Vagina (tissue), 2 donors: ENCODE measurements at regions not wholly inside any gene's neighbourhood (a gene's known extent, or its start where the extent isn't known, plus 50 kb on each side); places are given as distances from the start of the nearest gene placed in this dataset.

Experiments used
- DNase-seq, 2 donors: peaks; one replicate each; pipeline ENCODE4 v3.0.0-alpha.2; 2017; ENCODE audit errors: extremely low spot score in 2 of 2
- H3K27ac ChIP-seq: fragments of 200-600 bp; sonication (generic); one replicate; pipeline ENCODE4 v1.5.1; 2019
- H3K27me3 ChIP-seq: fragments of 200-600 bp; sonication (generic); one replicate; pipeline ENCODE4 v1.5.1; 2019
- H3K36me3 ChIP-seq, 2 donors: fragments of 200-600 bp; sonication (generic); one replicate each; pipeline ENCODE4 v1.5.1; 2017 to 2019
- H3K4me1 ChIP-seq: fragments of 200-600 bp; sonication (generic); one replicate; pipeline ENCODE4 v1.5.1; 2019
- H3K4me3 ChIP-seq, 2 donors: fragments of 200-600 bp; sonication (generic); 1 replicate in 1 of 2; 2 replicates in 1 of 2; pipeline ENCODE4 v1.5.1; 2016 to 2019
- H3K9me3 ChIP-seq: fragments of 200-600 bp; sonication (generic); one replicate; pipeline ENCODE4 v1.5.1; 2019
- POLR2A ChIP-seq, 2 donors: fragments of 450-650 bp; IDR thresholded peaks; one replicate each; pipeline ENCODE4 v1.6.1; 2017; ENCODE audit warnings: antibody characterized with exemption in 2 of 2, mild to moderate bottlenecking in 2 of 2, moderate library complexity in 2 of 2
- POLR2AphosphoS5 ChIP-seq, 2 donors: sonication (generic); formaldehyde crosslinking; IDR thresholded peaks; one replicate each; pipeline ENCODE4 v1.9.0; 2017; ENCODE audit warnings: antibody characterized with exemption in 2 of 2, mild to moderate bottlenecking in 2 of 2, low read depth in 1 of 2; ENCODE audit not compliant: insufficient read depth in 1 of 2
- intact Hi-C: fragments of 100-400 bp; cut with DNase I; formaldehyde crosslinking; loops from one replicate; pipeline ENCODE4 v1.15.1; 2023
- TF ChIP-seq, protein P1 (sequence below), 3 experiments: fragments of 450-650 bp in 2 of 3; fragments of 200-600 bp in 1 of 3; sonication (generic) in 1 of 3; IDR thresholded peaks; one replicate each; pipeline ENCODE4 v1.5.1; 2017 to 2019; ENCODE audit warnings: antibody characterized with exemption in 3 of 3, mild to moderate bottlenecking in 2 of 3, moderate library complexity in 2 of 3

DNA sequence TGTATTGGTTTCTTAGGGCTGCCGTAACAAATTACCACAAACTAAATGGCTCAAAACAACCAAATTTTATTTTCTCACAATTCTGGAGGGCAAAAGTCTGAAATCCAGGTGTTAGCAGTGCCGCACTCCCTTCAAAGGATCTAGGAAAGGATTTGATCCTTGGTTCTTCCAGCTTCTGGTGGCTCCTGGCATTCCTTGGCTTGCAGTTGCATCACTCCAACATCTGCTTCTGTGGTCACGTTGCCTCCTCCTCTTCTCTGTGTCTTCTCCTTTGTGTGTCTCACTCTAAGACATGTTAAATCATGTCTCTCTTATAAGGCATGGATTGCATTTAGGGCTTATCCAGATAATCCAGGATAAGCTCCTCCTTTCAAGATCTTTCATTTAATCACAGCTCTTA is 262.2 kb downstream of the MEX3B start:
- Histone ChIP-seq H3K36me3 (no peaks in the 10 kb centered on the region), H3K9me3 (no peaks in the 10 kb centered on the region), H3K27me3 (no peaks in the 10 kb centered on the region), H3K4me1 (no peaks in the 10 kb centered on the region), H3K27ac (no peak overlapping the region), H3K4me3 (no peak overlapping the region)
- TF ChIP-seq, protein P1, sequence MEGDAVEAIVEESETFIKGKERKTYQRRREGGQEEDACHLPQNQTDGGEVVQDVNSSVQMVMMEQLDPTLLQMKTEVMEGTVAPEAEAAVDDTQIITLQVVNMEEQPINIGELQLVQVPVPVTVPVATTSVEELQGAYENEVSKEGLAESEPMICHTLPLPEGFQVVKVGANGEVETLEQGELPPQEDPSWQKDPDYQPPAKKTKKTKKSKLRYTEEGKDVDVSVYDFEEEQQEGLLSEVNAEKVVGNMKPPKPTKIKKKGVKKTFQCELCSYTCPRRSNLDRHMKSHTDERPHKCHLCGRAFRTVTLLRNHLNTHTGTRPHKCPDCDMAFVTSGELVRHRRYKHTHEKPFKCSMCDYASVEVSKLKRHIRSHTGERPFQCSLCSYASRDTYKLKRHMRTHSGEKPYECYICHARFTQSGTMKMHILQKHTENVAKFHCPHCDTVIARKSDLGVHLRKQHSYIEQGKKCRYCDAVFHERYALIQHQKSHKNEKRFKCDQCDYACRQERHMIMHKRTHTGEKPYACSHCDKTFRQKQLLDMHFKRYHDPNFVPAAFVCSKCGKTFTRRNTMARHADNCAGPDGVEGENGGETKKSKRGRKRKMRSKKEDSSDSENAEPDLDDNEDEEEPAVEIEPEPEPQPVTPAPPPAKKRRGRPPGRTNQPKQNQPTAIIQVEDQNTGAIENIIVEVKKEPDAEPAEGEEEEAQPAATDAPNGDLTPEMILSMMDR (IDR thresholded peaks at IDR 0.05): no peak
- no peak for TF ChIP-seq POLR2AphosphoS5 (IDR thresholded peaks at IDR 0.05; ENCODE audit: insufficient read depth in 1 of 2, low read depth in 1 of 2)
- no peak for TF ChIP-seq POLR2A (IDR thresholded peaks at IDR 0.05)
- peak in 1 of 2 donors; percentile 11 for DNase-seq
- intact Hi-C loops: no loop called here

GRCh38 chr15:81783076-81783475 is 262.7 kb downstream of the MEX3B start:
- no peaks in the 10 kb centered on the region for H3K27me3 ChIP-seq
- no peak for TF ChIP-seq POLR2A (IDR thresholded peaks at IDR 0.05)
- TF ChIP-seq, protein P1 (IDR thresholded peaks at IDR 0.05): no peak
- no peak for TF ChIP-seq POLR2AphosphoS5 (IDR thresholded peaks at IDR 0.05; ENCODE audit: insufficient read depth in 1 of 2, low read depth in 1 of 2)
- intact Hi-C loops: no loop called here
- no peaks in the 10 kb centered on the region for H3K9me3 ChIP-seq
- no peaks in the 10 kb centered on the region for H3K36me3 ChIP-seq
- H3K4me1 ChIP-seq: no peaks in the 10 kb centered on the region
- H3K27ac ChIP-seq: no peak overlapping the region
- H3K4me3 ChIP-seq: no peak overlapping the region
- peak; percentile 37 to 40 for DNase-seq

DNA sequence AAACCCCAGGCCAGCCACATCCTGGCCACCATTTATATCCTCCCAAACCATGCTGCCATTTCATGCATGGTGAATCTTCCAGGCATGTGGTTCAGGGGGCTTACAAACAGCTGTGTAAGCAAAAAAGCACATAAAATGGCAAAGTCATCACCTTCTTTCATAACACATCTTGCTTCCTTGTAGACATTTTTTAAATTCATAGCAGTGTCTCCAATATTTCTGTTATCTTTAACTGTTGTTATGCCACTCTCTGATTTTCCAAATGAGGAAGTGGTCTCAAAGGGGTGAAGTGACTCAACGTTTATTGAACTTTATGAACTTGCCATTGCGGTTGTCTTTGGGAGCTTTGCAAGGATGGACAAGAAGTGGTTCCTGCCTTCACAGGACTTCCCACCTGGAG is 264.4 kb downstream of the MEX3B start:
- Histone ChIP-seq H3K9me3 (no peaks in the 10 kb centered on the region), H3K36me3 (no peaks in the 10 kb centered on the region), H3K4me1 (no peaks in the 10 kb centered on the region), H3K27ac (no peak overlapping the region), H3K4me3 (no peak overlapping the region), H3K27me3 (no peaks in the 10 kb centered on the region)
- DNase-seq: no peak
- TF ChIP-seq, protein P1 (IDR thresholded peaks at IDR 0.05): no peak
- TF ChIP-seq POLR2AphosphoS5 (IDR thresholded peaks at IDR 0.05; ENCODE audit: insufficient read depth in 1 of 2, low read depth in 1 of 2): no peak
- TF ChIP-seq POLR2A (IDR thresholded peaks at IDR 0.05): no peak
- intact Hi-C loops: no loop called here

GRCh38 chr15:81780966-81781365 is 264.9 kb downstream of the MEX3B start:
- H3K4me3 ChIP-seq: no peak overlapping the region
- no peak for DNase-seq
- intact Hi-C loops: no loop called here

DNA sequence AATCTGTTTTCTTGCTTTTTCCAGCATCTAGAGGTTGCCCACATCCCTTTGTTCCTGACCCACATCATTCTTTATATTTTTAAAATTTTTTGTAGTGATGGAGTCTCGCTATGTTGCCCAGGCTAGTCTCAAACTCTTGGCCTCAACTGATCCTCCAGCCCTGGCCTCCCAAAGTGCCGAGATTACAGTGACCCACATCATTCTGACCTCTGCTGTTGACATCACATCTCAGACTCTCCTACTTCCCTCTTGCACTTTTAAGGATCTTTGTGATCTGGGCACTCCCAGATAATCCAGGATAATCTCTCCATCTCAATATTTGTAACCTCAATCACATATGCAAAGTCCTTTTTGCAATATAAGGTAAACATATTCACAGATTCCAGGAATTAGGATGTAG is 266.6 kb downstream of the MEX3B start:
- Histone ChIP-seq H3K4me3 (no peak overlapping the region), H3K4me1 (no peaks in the 10 kb centered on the region), H3K27me3 (no peaks in the 10 kb centered on the region), H3K9me3 (no peaks in the 10 kb centered on the region), H3K27ac (no peak overlapping the region), H3K36me3 (no peaks in the 10 kb centered on the region)
- TF ChIP-seq POLR2A (IDR thresholded peaks at IDR 0.05) (no peak), POLR2AphosphoS5 (IDR thresholded peaks at IDR 0.05; ENCODE audit: insufficient read depth in 1 of 2, low read depth in 1 of 2) (no peak)
- TF ChIP-seq, protein P1 (IDR thresholded peaks at IDR 0.05): no peak
- intact Hi-C loops: no loop called here
- peak; percentile 27 to 34 for DNase-seq

More at GRCh38 chr15:81780966-81781365, 264.9 kb downstream of the MEX3B start:
- Histone ChIP-seq H3K36me3 (no peaks in the 10 kb centered on the region), H3K9me3 (no peaks in the 10 kb centered on the region), H3K27me3 (no peaks in the 10 kb centered on the region), H3K4me1 (no peaks in the 10 kb centered on the region), H3K27ac (no peak overlapping the region)
- no peak for TF ChIP-seq POLR2A (IDR thresholded peaks at IDR 0.05)
- TF ChIP-seq, protein P1 (IDR thresholded peaks at IDR 0.05): no peak
- TF ChIP-seq POLR2AphosphoS5 (IDR thresholded peaks at IDR 0.05; ENCODE audit: insufficient read depth in 1 of 2, low read depth in 1 of 2): no peak
